ENCODE measurements at regions not wholly inside any gene's neighbourhood (a gene's known extent, or its start where the extent isn't known, plus 50 kb on each side); places are given as distances from the start of the nearest gene placed in this dataset.
"Not testable (repeated sequence)": the region's sequence is repeated elsewhere in the genome, so short reads cannot be mapped to it uniquely, and the experiment has no call there.

DNA sequence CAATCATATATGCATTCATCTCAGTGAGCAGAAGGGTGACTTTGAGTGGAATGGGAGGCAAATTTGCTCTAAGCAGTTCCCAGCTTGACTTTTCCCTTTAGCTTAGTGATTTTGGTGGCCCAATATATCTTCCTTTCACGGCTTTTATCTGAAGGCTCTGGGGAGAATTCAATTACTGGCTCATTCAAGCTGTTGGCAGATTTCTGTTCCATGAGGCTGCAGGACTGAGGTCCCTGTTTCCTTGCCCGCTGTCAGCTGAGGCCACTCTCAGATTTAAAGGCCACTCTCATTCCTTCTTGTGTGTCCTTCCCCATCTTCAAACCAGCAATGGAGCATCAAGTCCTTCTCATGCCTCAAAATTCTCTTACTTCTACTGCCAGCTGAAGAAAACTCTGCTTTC, 170.4 kb upstream of the ATP10A start:
- no peak overlapping the region for H3K4me2 ChIP-seq (ENCODE audit: low read length)
- no peaks in the 10 kb centered on the region for H4K20me1 ChIP-seq (ENCODE audit: control insufficient read depth, insufficient read depth, low read depth, low read length)
- H3K36me3 ChIP-seq (ENCODE audit: control insufficient read depth, low read length), result no peaks in the 10 kb centered on the region
- H3K4me3 ChIP-seq (ENCODE audit: low read length), result no peak overlapping the region
- no peaks in the 10 kb centered on the region for H3F3A ChIP-seq (ENCODE audit: control insufficient read depth, insufficient read depth)
- peaks cover 23% of the 10 kb centered on the region; the same call in 1 of the 2 replicates for H3K9me3 ChIP-seq (ENCODE audit: control insufficient read depth, insufficient read depth, low read length)
- H3K27ac ChIP-seq (ENCODE audit: low read depth, low read length), result no peak overlapping the region
- TF ChIP-seq CTCF (IDR thresholded peaks at IDR 0.05; ENCODE audit: low read depth, low read length, poor library complexity, severe bottlenecking) (no peak), EZH2phosphoT487 (IDR thresholded peaks at IDR 0.05; ENCODE audit: borderline replicate concordance, low read length) (no peak)
- H3K27me3 ChIP-seq (ENCODE audit: control insufficient read depth, low read length), result no peaks in the 10 kb centered on the region
- H3K9me2 ChIP-seq (replicated peaks; ENCODE audit: control insufficient read depth, low read length), result no peaks in the 10 kb centered on the region
- no peaks in the 10 kb centered on the region for H3K79me2 ChIP-seq (ENCODE audit: control insufficient read depth, low read length)
- H3K4me1 ChIP-seq (ENCODE audit: control insufficient read depth, low read length), result no peaks in the 10 kb centered on the region

- no peaks in the 10 kb centered on the region for H3K27me3 ChIP-seq (ENCODE audit: control insufficient read depth, low read length)
Observed at GRCh38 chr15:26032162-26032846, 169.2 kb upstream of the ATP10A start.

DNA sequence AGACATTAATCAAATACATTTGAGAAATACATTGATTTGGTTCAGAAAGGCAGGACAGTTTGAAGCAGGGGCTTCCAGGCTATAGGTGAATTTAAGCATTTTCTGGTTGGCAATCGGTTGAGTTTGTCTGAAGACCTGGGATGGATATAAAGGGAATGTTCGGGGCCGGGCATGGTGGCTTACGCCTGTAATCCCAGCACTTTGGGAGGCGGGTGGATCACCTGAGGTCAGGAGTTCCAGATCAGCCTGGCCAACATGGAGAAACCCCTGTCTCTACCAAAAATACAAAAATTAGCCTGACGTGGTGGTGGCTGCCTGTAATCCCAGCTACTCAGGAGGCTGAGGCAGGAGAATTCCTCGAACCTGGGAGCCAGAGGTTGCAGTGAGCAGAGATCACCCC, 166.5 kb upstream of the ATP10A start:
- H3K36me3 ChIP-seq (ENCODE audit: control insufficient read depth, low read length); H3K9me2 ChIP-seq (replicated peaks; ENCODE audit: control insufficient read depth, low read length); H3K4me3 ChIP-seq (ENCODE audit: low read length); H4K20me1 ChIP-seq (ENCODE audit: control insufficient read depth, insufficient read depth, low read depth, low read length); H3F3A ChIP-seq (ENCODE audit: control insufficient read depth, insufficient read depth); H3K4me1 ChIP-seq (ENCODE audit: control insufficient read depth, low read length); H3K4me2 ChIP-seq (ENCODE audit: low read length); H3K27ac ChIP-seq (ENCODE audit: low read depth, low read length); H3K27me3 ChIP-seq (ENCODE audit: control insufficient read depth, low read length); H3K79me2 ChIP-seq (ENCODE audit: control insufficient read depth, low read length): not testable (repeated sequence)
- H3K9me3 ChIP-seq (ENCODE audit: control insufficient read depth, insufficient read depth, low read length), result peaks cover 29% of the 10 kb centered on the region; the same call in 1 of the 2 replicates

More at GRCh38 chr15:26032162-26032846, 169.2 kb upstream of the ATP10A start:
- H3F3A ChIP-seq (ENCODE audit: control insufficient read depth, insufficient read depth), result no peaks in the 10 kb centered on the region
- H3K27ac ChIP-seq (ENCODE audit: low read depth, low read length), result no peak overlapping the region
- no peak overlapping the region for H3K4me2 ChIP-seq (ENCODE audit: low read length)
- no peak overlapping the region for H3K4me3 ChIP-seq (ENCODE audit: low read length)
- TF ChIP-seq CTCF (IDR thresholded peaks at IDR 0.05; ENCODE audit: low read depth, low read length, poor library complexity, severe bottlenecking), result no peak
- no peak for TF ChIP-seq EZH2phosphoT487 (IDR thresholded peaks at IDR 0.05; ENCODE audit: borderline replicate concordance, low read length)
- H3K4me1 ChIP-seq (ENCODE audit: control insufficient read depth, low read length), result no peaks in the 10 kb centered on the region
- H3K9me3 ChIP-seq (ENCODE audit: control insufficient read depth, insufficient read depth, low read length), result peaks cover 29% of the 10 kb centered on the region; the same call in 1 of the 2 replicates
- no peaks in the 10 kb centered on the region for H4K20me1 ChIP-seq (ENCODE audit: control insufficient read depth, insufficient read depth, low read depth, low read length)
- H3K36me3 ChIP-seq (ENCODE audit: control insufficient read depth, low read length), result no peaks in the 10 kb centered on the region
- no peaks in the 10 kb centered on the region for H3K79me2 ChIP-seq (ENCODE audit: control insufficient read depth, low read length)
- no peaks in the 10 kb centered on the region for H3K9me2 ChIP-seq (replicated peaks; ENCODE audit: control insufficient read depth, low read length)

- Histone ChIP-seq H3K36me3 (ENCODE audit: control insufficient read depth, low read length) (no peaks in the 10 kb centered on the region), H3K9me2 (replicated peaks; ENCODE audit: control insufficient read depth, low read length) (no peaks in the 10 kb centered on the region), H3K9me3 (ENCODE audit: control insufficient read depth, insufficient read depth, low read length) (peaks cover 30% of the 10 kb centered on the region; the same call in 1 of the 2 replicates), H3K27ac (ENCODE audit: low read depth, low read length) (no peak overlapping the region), H3K79me2 (ENCODE audit: control insufficient read depth, low read length) (no peaks in the 10 kb centered on the region), H3K27me3 (ENCODE audit: control insufficient read depth, low read length) (no peaks in the 10 kb centered on the region), H3K4me2 (ENCODE audit: low read length) (no peak overlapping the region), H4K20me1 (ENCODE audit: control insufficient read depth, insufficient read depth, low read depth, low read length) (no peaks in the 10 kb centered on the region), H3F3A (ENCODE audit: control insufficient read depth, insufficient read depth) (no peaks in the 10 kb centered on the region), H3K4me1 (ENCODE audit: control insufficient read depth, low read length) (no peaks in the 10 kb centered on the region), H3K4me3 (ENCODE audit: low read length) (no peak overlapping the region)
- TF ChIP-seq CTCF (IDR thresholded peaks at IDR 0.05; ENCODE audit: low read depth, low read length, poor library complexity, severe bottlenecking) (no peak), EZH2phosphoT487 (IDR thresholded peaks at IDR 0.05; ENCODE audit: borderline replicate concordance, low read length) (no peak)
Observed at GRCh38 chr15:26029146-26029545, 166.0 kb upstream of the ATP10A start.
